Endothelial cell of umbilical vein (primary cell): ENCODE measurements at regions not wholly inside any gene's neighbourhood (a gene's known extent, or its start where the extent isn't known, plus 50 kb on each side); places are given as distances from the start of the nearest gene placed in this dataset.

Source experiments
- CTCF ChIP-seq, 2 donors: IDR thresholded peaks; 1 replicate in 1 of 2; 2 replicates in 1 of 2; pipeline ENCODE4 v1.5.1; 2011; ENCODE audit warnings: low read length in 2 of 2, mild to moderate bottlenecking in 2 of 2, moderate library complexity in 2 of 2, control low read depth in 1 of 2, inconsistent platforms in 1 of 2, low read depth in 1 of 2; ENCODE audit not compliant: insufficient read depth in 1 of 2; ENCODE audit errors: extremely low read depth in 1 of 2
- EZH2 ChIP-seq: IDR thresholded peaks from 2 replicates; pipeline ENCODE4 v1.6.1; 2012; ENCODE audit warnings: borderline replicate concordance, low read depth, mild to moderate bottlenecking, moderate library complexity, low read length, inconsistent platforms; ENCODE audit not compliant: severe bottlenecking
- FOS ChIP-seq: IDR thresholded peaks from 2 replicates; pipeline ENCODE4 v1.6.1; 2011; ENCODE audit warnings: mild to moderate bottlenecking, low read length, moderate library complexity, borderline replicate concordance; ENCODE audit not compliant: insufficient read depth
- MAX ChIP-seq: IDR thresholded peaks from 2 replicates; pipeline ENCODE4 v1.6.1; 2011; ENCODE audit not compliant: insufficient read depth, insufficient read length
- MYC ChIP-seq: IDR thresholded peaks from one replicate; pipeline ENCODE4 v1.6.1; 2011; ENCODE audit warnings: mild to moderate bottlenecking, low read depth, low read length
- POLR2A ChIP-seq: IDR thresholded peaks from 2 replicates; pipeline ENCODE4 v1.6.1; 2012; ENCODE audit warnings: low read depth, mild to moderate bottlenecking, control low read depth, low read length
- POLR2AphosphoS5 ChIP-seq: IDR thresholded peaks from 2 replicates; pipeline ENCODE4 v1.6.1; 2012; ENCODE audit warnings: low read depth, mild to moderate bottlenecking, control low read depth, low read length, moderate library complexity; ENCODE audit not compliant: insufficient read depth

- TF ChIP-seq CTCF (IDR thresholded peaks at IDR 0.05; ENCODE audit: extremely low read depth in 1 of 2, insufficient read depth in 1 of 2, low read depth in 1 of 2, low read length in 2 of 2) = no peak
- TF ChIP-seq POLR2A = no peak
- no peak for TF ChIP-seq MYC
- no peak for TF ChIP-seq EZH2
- no peak for TF ChIP-seq POLR2AphosphoS5
- no peak for TF ChIP-seq FOS
- TF ChIP-seq MAX = no peak
These were observed 132.3 kb downstream of the CCDC59 start for GRCh38 chr12:82225871-82226270.
